ENCODE measurements at regions not wholly inside any gene's neighbourhood (a gene's known extent, or its start where the extent isn't known, plus 50 kb on each side); places are given as distances from the start of the nearest gene placed in this dataset.

GRCh38 chr15:62850318-62850717 is 192.2 kb upstream of the TPM1 start:
- TF ChIP-seq CTCF (conservative IDR thresholded peaks at IDR 0.05) (no peak), ZFX (IDR thresholded peaks at IDR 0.05) (no peak)
- H3K27ac ChIP-seq: no peak overlapping the region

GRCh38 chr15:62850791-62851291 is 191.7 kb upstream of the TPM1 start:
- no peak overlapping the region for H3K27ac ChIP-seq
- TF ChIP-seq CTCF (conservative IDR thresholded peaks at IDR 0.05) (no peak), ZFX (IDR thresholded peaks at IDR 0.05) (no peak)

GRCh38 chr15:62853114-62853840 is 189.3 kb upstream of the TPM1 start:
- TF ChIP-seq CTCF (conservative IDR thresholded peaks at IDR 0.05) (no peak), ZFX (IDR thresholded peaks at IDR 0.05) (no peak)
- peak overlapping the region; percentile 83 for H3K27ac ChIP-seq

GRCh38 chr15:62853841-62854225 is 188.7 kb upstream of the TPM1 start:
- TF ChIP-seq CTCF (conservative IDR thresholded peaks at IDR 0.05) (no peak), ZFX (IDR thresholded peaks at IDR 0.05) (no peak)

GRCh38 chr15:62854420-62855084 is 188.0 kb upstream of the TPM1 start:
- peak overlapping the region; percentile 83 for H3K27ac ChIP-seq
- no peak for TF ChIP-seq ZFX (IDR thresholded peaks at IDR 0.05)
- no peak for TF ChIP-seq CTCF (conservative IDR thresholded peaks at IDR 0.05)

More at GRCh38 chr15:62853841-62854225, 188.7 kb upstream of the TPM1 start:
- peak overlapping the region; percentile 83 for H3K27ac ChIP-seq

- no peak overlapping the region for H3K27ac ChIP-seq
- no peak for TF ChIP-seq ZFX (IDR thresholded peaks at IDR 0.05)
- TF ChIP-seq CTCF (conservative IDR thresholded peaks at IDR 0.05): no peak
Measured at GRCh38 chr15:62855085-62855476, 187.5 kb upstream of the TPM1 start.
